NB4 (cell line): ENCODE measurements at regions not wholly inside any gene's neighbourhood (a gene's known extent, or its start where the extent isn't known, plus 50 kb on each side); places are given as distances from the start of the nearest gene placed in this dataset.
A peak's percentile ranks its signal among the peaks of the same experiment; 100 is the strongest.

Source experiments
- DNase-seq: peaks from one replicate; pipeline ENCODE4 v3.0.0; 2010; ENCODE audit warnings: low read depth
- H3K4me3 ChIP-seq: one replicate; pipeline ENCODE4 v1.5.1; 2011; ENCODE audit warnings: mild to moderate bottlenecking, low read depth, low read length, moderate library complexity
- CTCF ChIP-seq: IDR thresholded peaks from one replicate; pipeline ENCODE4 v1.5.1; 2012; ENCODE audit warnings: low read depth, low read length
- MAX ChIP-seq: IDR thresholded peaks from 2 replicates; pipeline ENCODE4 v1.6.1; 2011; ENCODE audit warnings: low read depth, low read length
- MYC ChIP-seq: IDR thresholded peaks from 2 replicates; pipeline ENCODE4 v1.6.1; 2011; ENCODE audit warnings: low read depth, low read length
- POLR2A ChIP-seq: IDR thresholded peaks from 2 replicates; pipeline ENCODE4 v1.6.1; 2011; ENCODE audit warnings: mild to moderate bottlenecking; ENCODE audit not compliant: insufficient read length; ENCODE audit errors: extremely low read depth

- no peak overlapping the region for H3K4me3 ChIP-seq
- TF ChIP-seq MYC (no peak), MAX (no peak), CTCF (no peak), POLR2A (no peak)
- no peak for DNase-seq
These were observed 116.4 kb upstream of the CACNA1E start for GRCh38 chr1:181366910-181367309.

- no peak for TF ChIP-seq MYC
- TF ChIP-seq CTCF = no peak
- no peak for DNase-seq
- H3K4me3 ChIP-seq = no peak overlapping the region
These were observed 113.9 kb upstream of the CACNA1E start for GRCh38 chr1:181369416-181369815.

- no peak for TF ChIP-seq MYC
- no peak for TF ChIP-seq MAX
- no peak for TF ChIP-seq POLR2A
- no peak for TF ChIP-seq CTCF
- DNase-seq = no peak
- no peak overlapping the region for H3K4me3 ChIP-seq
These were observed 99.6 kb upstream of the CACNA1E start for GRCh38 chr1:181383695-181384094.

GRCh38 chr1:181386340-181386739 lies 97.0 kb upstream of the CACNA1E start:
- TF ChIP-seq MYC = no peak
- TF ChIP-seq CTCF = no peak
- no peak for TF ChIP-seq MAX
- TF ChIP-seq POLR2A = no peak
- no peak for DNase-seq
- no peak overlapping the region for H3K4me3 ChIP-seq

- TF ChIP-seq POLR2A (no peak), CTCF (no peak), MYC (no peak), MAX (no peak)
- DNase-seq = no peak
- H3K4me3 ChIP-seq = no peak overlapping the region
These were observed 96.4 kb upstream of the CACNA1E start for GRCh38 chr1:181386951-181387350.

- TF ChIP-seq MYC (no peak), MAX (no peak), CTCF (no peak), POLR2A (no peak)
- H3K4me3 ChIP-seq = no peak overlapping the region
- peak; percentile 7 for DNase-seq
These were observed 95.6 kb upstream of the CACNA1E start for GRCh38 chr1:181387702-181388101.
